ENCODE measurements at regions not wholly inside any gene's neighbourhood (a gene's known extent, or its start where the extent isn't known, plus 50 kb on each side); places are given as distances from the start of the nearest gene placed in this dataset.

- no peak for DNase-seq
Measured at GRCh38 chr13:24085662-24086061, 74.9 kb upstream of the SPATA13 start.

GRCh38 chr13:24086642-24087041 is 73.9 kb upstream of the SPATA13 start:
- no peak for DNase-seq

- DNase-seq, result no peak
Measured at GRCh38 chr13:24087605-24088225, 72.8 kb upstream of the SPATA13 start.

- DNase-seq, result no peak
Measured at GRCh38 chr13:24090049-24090448, 70.5 kb upstream of the SPATA13 start.

GRCh38 chr13:24091080-24091479 is 69.4 kb upstream of the SPATA13 start:
- DNase-seq, result no peak

GRCh38 chr13:24092108-24092507 is 68.4 kb upstream of the SPATA13 start:
- DNase-seq, result no peak

GRCh38 chr13:24093047-24093446 is 67.5 kb upstream of the SPATA13 start:
- DNase-seq, result no peak

- DNase-seq, result no peak
Measured at GRCh38 chr13:24096659-24097058, 63.9 kb upstream of the SPATA13 start.

GRCh38 chr13:24097064-24097463 is 63.5 kb upstream of the SPATA13 start:
- no peak for DNase-seq

GRCh38 chr13:24097667-24098066 is 62.9 kb upstream of the SPATA13 start:
- DNase-seq, result no peak

- DNase-seq, result no peak
Measured at GRCh38 chr13:24099490-24099889, 61.0 kb upstream of the SPATA13 start.

- no peak for DNase-seq
Measured at GRCh38 chr13:24100188-24100587, 60.3 kb upstream of the SPATA13 start.

GRCh38 chr13:24103782-24104372 is 56.6 kb upstream of the SPATA13 start:
- no peak for DNase-seq

- DNase-seq, result no peak
Measured at GRCh38 chr13:24104723-24105122, 55.8 kb upstream of the SPATA13 start.

GRCh38 chr13:24106429-24106828 is 54.1 kb upstream of the SPATA13 start:
- no peak for DNase-seq

- DNase-seq, result no peak
Measured at GRCh38 chr13:24107955-24108614, 52.4 kb upstream of the SPATA13 start.

- DNase-seq, result no peak
Measured at GRCh38 chr13:24108615-24108965, 51.9 kb upstream of the SPATA13 start.

- no peak for DNase-seq
Measured at GRCh38 chr13:24110011-24110410, 50.5 kb upstream of the SPATA13 start.

All from SHP77 (cell line).